ENCODE measurements at regions not wholly inside any gene's neighbourhood (a gene's known extent, or its start where the extent isn't known, plus 50 kb on each side); places are given as distances from the start of the nearest gene placed in this dataset.
"Not testable (repeated sequence)": the region's sequence is repeated elsewhere in the genome, so short reads cannot be mapped to it uniquely, and the experiment has no call there.

DNA sequence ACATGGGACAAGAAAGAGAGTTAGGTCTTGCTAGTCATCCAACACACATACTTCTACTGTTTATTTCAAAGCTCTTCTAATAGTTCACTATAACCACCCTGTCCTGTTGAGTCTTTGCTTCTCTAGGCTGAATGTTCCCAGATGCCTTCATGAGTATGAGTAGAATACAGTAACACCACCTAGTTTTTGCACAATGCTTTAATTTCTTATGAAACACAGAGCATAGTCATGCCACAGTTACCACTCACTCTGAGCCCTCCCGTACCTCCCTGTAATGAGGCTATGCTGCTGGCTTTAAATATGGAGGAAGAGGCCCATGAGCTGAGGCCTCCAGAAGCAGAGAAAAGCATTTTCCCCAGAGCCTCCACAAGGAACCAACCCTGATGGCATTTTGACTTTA is 75.0 kb upstream of the SLC1A3 start:
- no peak for DNase-seq

- no peak for DNase-seq
Measured at GRCh38 chr5:36535378-36535777, 71.0 kb upstream of the SLC1A3 start.

- DNase-seq, result no peak
Measured at GRCh38 chr5:36535859-36536615, 70.4 kb upstream of the SLC1A3 start.

DNA sequence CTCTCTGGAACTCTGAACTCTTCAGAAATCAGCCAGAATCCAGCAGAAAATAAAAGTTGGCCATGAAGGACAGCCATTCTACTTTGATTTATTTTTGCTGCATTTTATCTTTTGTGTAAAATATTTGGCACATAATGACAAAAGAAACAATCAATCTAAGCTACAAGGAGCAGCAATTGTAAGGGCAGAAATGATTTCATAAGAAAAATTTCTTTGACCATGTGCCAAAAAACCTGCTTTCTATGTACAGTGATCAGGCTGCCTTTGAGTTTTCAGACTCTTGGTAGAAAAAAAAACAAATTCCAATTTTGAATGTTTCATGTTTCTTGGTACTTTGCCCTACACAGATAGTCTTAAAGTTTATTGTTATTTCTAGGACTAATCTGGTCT is 69.8 kb upstream of the SLC1A3 start:
- DNase-seq, result no peak

- no peak for DNase-seq
Measured at GRCh38 chr5:36537724-36538123, 68.7 kb upstream of the SLC1A3 start.

GRCh38 chr5:36552651-36553393 is 53.6 kb upstream of the SLC1A3 start:
- no peak for DNase-seq

DNA sequence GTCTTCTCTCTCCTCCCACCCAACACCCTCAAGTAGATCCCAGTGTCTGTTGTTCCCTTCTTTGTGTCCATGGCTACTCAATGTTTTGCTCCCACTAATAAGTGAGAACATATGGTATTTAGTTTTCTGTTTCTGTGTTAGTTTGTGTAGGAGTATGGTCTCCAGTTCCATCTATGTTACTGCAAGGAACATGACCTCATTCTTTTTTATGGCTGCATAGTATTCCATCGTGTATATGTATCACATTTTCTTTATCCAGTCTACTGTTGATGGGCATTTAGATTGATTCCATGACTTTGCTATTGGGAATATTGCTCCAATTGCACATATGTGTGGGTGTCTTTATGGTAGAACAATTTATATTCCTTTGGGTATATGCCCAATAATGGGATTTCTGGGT is 51.4 kb upstream of the SLC1A3 start:
- DNase-seq, result not testable (repeated sequence)

Data from NCI-H774 (cell line).